Heart right ventricle (tissue), 16 donors: ENCODE measurements at regions not wholly inside any gene's neighbourhood (a gene's known extent, or its start where the extent isn't known, plus 50 kb on each side); places are given as distances from the start of the nearest gene placed in this dataset.

ENCODE experiments used
- ATAC-seq, 8 donors: fragments of 200-7000 bp; cut with Tn5 transposase; one replicate each; pipeline ENCODE4 v1.9.1; 2020; ENCODE audit warnings: mild to moderate bottlenecking in 8 of 8, moderate library complexity in 8 of 8, moderate number of reproducible peaks in 1 of 8
- DNase-seq, 2 donors: peaks; one replicate each; pipeline ENCODE4 v3.0.0-alpha.2; 2020
- H3K27ac ChIP-seq, 10 donors: fragments of 200-600 bp; sonication (generic) in 2 of 10; one replicate each; pipeline versions ENCODE4 v1.5.0 to v1.8.0; 2020 to 2022; ENCODE audit warnings: mild to moderate bottlenecking in 3 of 10
- H3K27me3 ChIP-seq, 7 donors: fragments of 200-600 bp; one replicate each; pipeline ENCODE4 v1.8.0; 2021 to 2022; ENCODE audit warnings: mild to moderate bottlenecking in 2 of 7
- H3K36me3 ChIP-seq, 9 donors: fragments of 200-600 bp; sonication (generic) in 1 of 9; one replicate each; pipeline versions ENCODE4 v1.5.0 to v1.8.0; 2020 to 2022; ENCODE audit warnings: mild to moderate bottlenecking in 2 of 9
- H3K4me1 ChIP-seq, 9 donors: fragments of 200-600 bp; sonication (generic) in 1 of 9; one replicate each; pipeline versions ENCODE4 v1.5.0 to v1.8.0; 2020 to 2022; ENCODE audit warnings: mild to moderate bottlenecking in 4 of 9
- H3K4me3 ChIP-seq, 10 donors: fragments of 200-600 bp; sonication (generic) in 2 of 10; one replicate each; pipeline versions ENCODE4 v1.5.0 to v1.8.0; 2020 to 2022; ENCODE audit warnings: mild to moderate bottlenecking in 7 of 10, moderate library complexity in 2 of 10
- H3K9me3 ChIP-seq, 11 donors: fragments of 200-600 bp in 10 of 11; sonication (generic) in 2 of 11; one replicate each; pipeline versions ENCODE4 v1.5.0 to v1.8.0; 2013 to 2022; ENCODE audit warnings: mild to moderate bottlenecking in 2 of 11, control low read depth in 1 of 11, moderate library complexity in 1 of 11
- WGBS, 2 donors: extraction: QIAGEN DNeasy Blood & Tissue Kit; methylation state at CpG; one replicate each; pipeline ENCODE4 v1.1.7; 2013; ENCODE audit warnings: inconsistent platforms in 1 of 2; 5-methylcytosine and 5-hydroxymethylcytosine counted together
- intact Hi-C, 10 donors: fragments of 100-400 bp; cut with DNase I; formaldehyde crosslinking; loops; one replicate each; pipeline versions ENCODE4 v1.11.1 to v1.14.2; 2022
- TF ChIP-seq, protein P1 (sequence below), 9 donors: fragments of 200-600 bp; sonication (generic) in 2 of 9; IDR thresholded peaks; one replicate each; pipeline versions ENCODE4 v1.5.0 to v1.8.0; 2021 to 2022; ENCODE audit warnings: antibody characterized with exemption in 9 of 9, mild to moderate bottlenecking in 5 of 9, moderate library complexity in 1 of 9
- donor health status: Arrhythmogenic right ventricular cardiomyopathy.
- donor health status: ischemic (EF 13 %, LVEDD 7.1; RV severe dilation, severe dysfunction).
- donor health status: healthy with polysubstance abuse.
- donor health status: DM: no; HTN: yes; CAD: no.
- donor health status: DM: no; HTN: no; CAD: no.
- donor health status: ischemic (EF 25% LVEDD 6.9; RV normal size, moderate dysfunction).
- donor health status: ischemic (EF 25% LVEDD 5.7; RV mildly dilated, moderate dysfunction).
- donor health status: healthy.
- donor health status: DM: yes; HTN: yes; CAD: no.
- donor health status: Ischemic cardiomyopathy.
- donor health status: ischemic (EF 35%, LVEDD 5.7; RV mildly dilated, moderate dysfunction).
- donor health status: nonischemic (EF 11% LVEDD 7.7; RV severe dilation, severe dysfunction).
- donor health status: DM: yes; HTN: yes; CAD: no.
- donor health status: PGD.
- donor health status: ischemic (EF 29% LVEDD 5.4; RV normal size, mild dysfunction).
- donor health status: nonischemic (EF 23%, LVEDD 6.1; RV moderate dilation, normal function).

DNA sequence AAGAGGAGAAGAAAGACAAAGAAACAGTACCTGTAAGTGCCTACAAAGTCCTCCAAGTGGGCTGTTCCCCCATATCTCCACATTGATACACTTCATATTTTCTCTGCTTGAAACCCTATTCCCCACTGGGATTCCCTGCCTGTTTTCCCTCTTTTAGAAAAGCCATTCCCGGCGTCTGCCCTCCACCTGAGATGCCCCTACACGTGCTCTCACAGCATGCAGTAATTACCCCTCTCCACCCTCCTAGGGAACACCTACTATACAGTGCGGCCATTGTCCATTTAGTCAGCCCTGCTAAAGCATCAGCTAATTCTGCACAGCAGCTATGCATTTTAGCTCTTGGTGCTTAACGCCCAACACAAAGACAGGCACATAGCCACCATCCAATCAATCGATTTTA, 135.7 kb upstream of the TIAM1 start:
- 66 to 70% methylated on average over 6 of the region's 6 CpGs for WGBS, 2 donors
- Histone ChIP-seq H3K4me1 (no peaks in the 10 kb centered on the region), H3K27ac (no peak overlapping the region), H3K27me3 (no peaks in the 10 kb centered on the region), H3K9me3 (peaks cover 0 to 24% (median 7%) of the 10 kb centered on the region in 11 donors), H3K4me3 (no peak overlapping the region), H3K36me3 (no peaks in the 10 kb centered on the region)
- DNase-seq (no peak), ATAC-seq (no peak)
- TF ChIP-seq, protein P1, sequence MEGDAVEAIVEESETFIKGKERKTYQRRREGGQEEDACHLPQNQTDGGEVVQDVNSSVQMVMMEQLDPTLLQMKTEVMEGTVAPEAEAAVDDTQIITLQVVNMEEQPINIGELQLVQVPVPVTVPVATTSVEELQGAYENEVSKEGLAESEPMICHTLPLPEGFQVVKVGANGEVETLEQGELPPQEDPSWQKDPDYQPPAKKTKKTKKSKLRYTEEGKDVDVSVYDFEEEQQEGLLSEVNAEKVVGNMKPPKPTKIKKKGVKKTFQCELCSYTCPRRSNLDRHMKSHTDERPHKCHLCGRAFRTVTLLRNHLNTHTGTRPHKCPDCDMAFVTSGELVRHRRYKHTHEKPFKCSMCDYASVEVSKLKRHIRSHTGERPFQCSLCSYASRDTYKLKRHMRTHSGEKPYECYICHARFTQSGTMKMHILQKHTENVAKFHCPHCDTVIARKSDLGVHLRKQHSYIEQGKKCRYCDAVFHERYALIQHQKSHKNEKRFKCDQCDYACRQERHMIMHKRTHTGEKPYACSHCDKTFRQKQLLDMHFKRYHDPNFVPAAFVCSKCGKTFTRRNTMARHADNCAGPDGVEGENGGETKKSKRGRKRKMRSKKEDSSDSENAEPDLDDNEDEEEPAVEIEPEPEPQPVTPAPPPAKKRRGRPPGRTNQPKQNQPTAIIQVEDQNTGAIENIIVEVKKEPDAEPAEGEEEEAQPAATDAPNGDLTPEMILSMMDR (IDR thresholded peaks at IDR 0.05) = no peak
- intact Hi-C loops = no loop called here

DNA sequence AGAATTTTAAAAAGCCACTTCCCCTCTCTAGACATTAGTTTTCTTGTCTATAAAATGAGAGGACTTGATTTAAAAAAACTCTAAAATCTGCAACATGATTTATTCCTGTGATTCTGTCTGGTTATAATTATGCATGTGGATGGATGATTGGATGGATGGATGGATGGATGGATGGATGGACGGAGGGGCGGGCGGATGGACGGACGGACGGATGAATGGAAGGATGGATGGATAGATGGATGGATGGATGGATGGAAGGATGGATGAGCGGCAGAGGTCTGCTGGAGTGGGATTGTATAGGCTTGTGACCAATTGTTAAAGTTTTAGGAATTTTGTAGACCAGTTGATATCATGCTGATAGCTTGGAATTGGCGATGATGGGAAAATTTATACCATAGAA, 135.2 kb upstream of the TIAM1 start:
- no peaks in the 10 kb centered on the region for H3K4me1 ChIP-seq
- TF ChIP-seq, protein P1 (IDR thresholded peaks at IDR 0.05) = no peak
- no peak for ATAC-seq
- intact Hi-C loops = no loop called here
- H3K36me3 ChIP-seq = no peaks in the 10 kb centered on the region
- H3K27ac ChIP-seq = no peak overlapping the region
- H3K4me3 ChIP-seq = no peak overlapping the region
- DNase-seq = no peak
- 97 to 98% methylated on average over 8 of the region's 8 CpGs for WGBS, 2 donors
- H3K9me3 ChIP-seq = peaks cover 0 to 19% (median 7%) of the 10 kb centered on the region in 11 donors
- H3K27me3 ChIP-seq = no peaks in the 10 kb centered on the region

DNA sequence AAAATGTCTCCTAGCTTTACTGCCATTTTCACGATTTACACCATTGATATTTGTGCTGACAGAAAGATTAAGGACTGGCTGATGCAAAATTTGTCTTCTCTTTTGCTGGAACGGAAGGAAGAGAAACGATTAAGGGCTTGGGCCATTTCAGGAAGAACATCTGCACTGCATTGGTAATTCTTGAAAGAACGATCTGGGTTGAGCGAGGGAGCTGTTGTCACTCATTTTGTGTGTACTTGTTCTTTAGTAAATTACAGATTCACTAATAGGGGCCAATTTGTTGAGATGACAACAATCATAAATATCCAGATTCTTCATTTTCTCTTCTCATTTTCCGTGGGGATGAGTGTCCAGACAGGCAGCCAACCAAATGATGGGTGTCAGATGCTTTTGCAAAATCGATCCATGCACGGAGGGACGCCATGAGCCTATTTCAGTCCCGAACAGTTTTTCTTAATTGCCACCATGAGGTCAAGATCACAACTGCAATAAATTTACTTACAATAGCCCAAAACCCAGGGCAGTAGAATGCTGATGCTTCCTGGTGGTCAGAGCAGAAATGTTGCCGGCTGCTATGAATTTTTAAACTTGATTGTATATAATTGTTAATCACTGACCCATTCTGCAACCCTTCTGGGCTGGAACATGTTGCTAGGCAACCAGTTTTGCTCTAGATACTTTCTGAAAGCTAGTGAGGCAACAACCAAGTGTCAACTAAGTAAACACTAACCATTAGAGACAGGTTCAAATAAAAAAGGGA, 132.4 kb upstream of the TIAM1 start:
- DNase-seq (no peak), ATAC-seq (peak in 1 of 8 donors; percentile 71)
- H3K36me3 ChIP-seq = no peaks in the 10 kb centered on the region
- 68 to 78% methylated on average over 11 of the region's 11 CpGs for WGBS, 2 donors
- intact Hi-C loops = no loop called here
- no peaks in the 10 kb centered on the region for H3K4me1 ChIP-seq
- H3K9me3 ChIP-seq = peaks cover 0 to 12% (median 3%) of the 10 kb centered on the region in 11 donors
- no peak overlapping the region for H3K27ac ChIP-seq
- TF ChIP-seq, protein P1 (IDR thresholded peaks at IDR 0.05) = peak in 8 of 9 donors; percentile 8 to 36 (median 16)
- H3K4me3 ChIP-seq = no peak overlapping the region
- H3K27me3 ChIP-seq = no peaks in the 10 kb centered on the region

DNA sequence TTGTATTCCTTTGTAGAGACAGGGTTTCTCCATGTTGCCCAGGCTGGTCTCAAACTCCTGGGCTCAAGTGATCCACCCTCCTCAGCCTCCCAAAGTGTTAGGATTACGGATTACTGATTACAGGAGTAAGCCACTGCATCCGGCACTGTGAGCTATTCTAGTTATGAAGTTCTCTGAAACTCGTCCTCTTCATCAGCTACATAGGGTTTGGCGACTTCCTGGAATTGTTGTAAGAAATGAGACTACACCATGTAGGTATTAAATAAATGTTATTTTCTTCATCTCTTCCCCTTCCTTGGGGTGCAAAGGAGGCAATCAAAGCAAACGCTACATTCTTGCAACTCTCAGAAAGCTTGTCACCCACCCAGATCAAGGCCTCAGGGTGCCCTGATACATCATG, 131.2 kb upstream of the TIAM1 start:
- Histone ChIP-seq H3K9me3 (peaks cover 0 to 6% (median 0%) of the 10 kb centered on the region in 11 donors), H3K27ac (no peak overlapping the region), H3K4me3 (no peak overlapping the region), H3K36me3 (no peaks in the 10 kb centered on the region), H3K4me1 (no peaks in the 10 kb centered on the region), H3K27me3 (peaks cover 0 to 5% (median 0%) of the 10 kb centered on the region in 7 donors)
- no peak for DNase-seq
- intact Hi-C loops = no loop called here
- TF ChIP-seq, protein P1 (IDR thresholded peaks at IDR 0.05) = no peak
- WGBS, 2 donors = 81 to 83% methylated on average over 5 of the region's 5 CpGs
- no peak for ATAC-seq
